GM12874 (cell line): ENCODE measurements at regions not wholly inside any gene's neighbourhood (a gene's known extent, or its start where the extent isn't known, plus 50 kb on each side); places are given as distances from the start of the nearest gene placed in this dataset.

Experiments
- TF ChIP-seq, protein P1 (sequence below): IDR thresholded peaks from 2 replicates; pipeline ENCODE4 v1.5.1; 2011; ENCODE audit warnings: low read depth, mild to moderate bottlenecking, control low read depth, low read length, moderate library complexity; ENCODE audit not compliant: insufficient read depth

DNA sequence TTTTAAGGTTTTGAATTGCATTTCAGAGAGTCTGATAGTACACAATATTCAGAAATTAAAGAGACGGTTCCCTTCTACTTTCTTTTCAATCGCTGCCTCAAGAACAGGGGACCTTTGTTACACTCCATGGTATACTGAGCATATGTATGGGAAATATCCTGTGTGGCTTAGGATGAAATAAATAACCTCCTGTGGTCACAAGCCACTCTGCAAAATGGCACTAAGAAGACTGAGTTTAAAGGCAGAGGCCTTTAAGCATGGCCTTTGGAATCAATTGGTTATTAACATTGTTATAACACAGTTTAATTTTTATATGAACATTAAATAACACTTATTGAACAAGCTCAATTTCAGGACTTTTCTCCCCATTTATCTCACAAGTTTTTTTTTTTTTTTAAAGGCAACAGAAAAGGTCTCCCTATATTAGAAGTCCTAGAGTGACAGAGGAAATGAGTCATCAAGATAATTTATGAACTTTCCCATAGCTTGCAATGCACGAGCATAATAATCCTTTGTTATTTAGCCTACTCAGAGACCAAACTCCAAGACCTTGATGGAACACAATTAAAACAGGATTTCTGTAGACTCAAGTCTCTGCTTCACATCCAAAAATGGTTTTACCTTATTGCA is 341.9 kb downstream of the TMEM167A start:
- TF ChIP-seq, protein P1, sequence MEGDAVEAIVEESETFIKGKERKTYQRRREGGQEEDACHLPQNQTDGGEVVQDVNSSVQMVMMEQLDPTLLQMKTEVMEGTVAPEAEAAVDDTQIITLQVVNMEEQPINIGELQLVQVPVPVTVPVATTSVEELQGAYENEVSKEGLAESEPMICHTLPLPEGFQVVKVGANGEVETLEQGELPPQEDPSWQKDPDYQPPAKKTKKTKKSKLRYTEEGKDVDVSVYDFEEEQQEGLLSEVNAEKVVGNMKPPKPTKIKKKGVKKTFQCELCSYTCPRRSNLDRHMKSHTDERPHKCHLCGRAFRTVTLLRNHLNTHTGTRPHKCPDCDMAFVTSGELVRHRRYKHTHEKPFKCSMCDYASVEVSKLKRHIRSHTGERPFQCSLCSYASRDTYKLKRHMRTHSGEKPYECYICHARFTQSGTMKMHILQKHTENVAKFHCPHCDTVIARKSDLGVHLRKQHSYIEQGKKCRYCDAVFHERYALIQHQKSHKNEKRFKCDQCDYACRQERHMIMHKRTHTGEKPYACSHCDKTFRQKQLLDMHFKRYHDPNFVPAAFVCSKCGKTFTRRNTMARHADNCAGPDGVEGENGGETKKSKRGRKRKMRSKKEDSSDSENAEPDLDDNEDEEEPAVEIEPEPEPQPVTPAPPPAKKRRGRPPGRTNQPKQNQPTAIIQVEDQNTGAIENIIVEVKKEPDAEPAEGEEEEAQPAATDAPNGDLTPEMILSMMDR = no peak

DNA sequence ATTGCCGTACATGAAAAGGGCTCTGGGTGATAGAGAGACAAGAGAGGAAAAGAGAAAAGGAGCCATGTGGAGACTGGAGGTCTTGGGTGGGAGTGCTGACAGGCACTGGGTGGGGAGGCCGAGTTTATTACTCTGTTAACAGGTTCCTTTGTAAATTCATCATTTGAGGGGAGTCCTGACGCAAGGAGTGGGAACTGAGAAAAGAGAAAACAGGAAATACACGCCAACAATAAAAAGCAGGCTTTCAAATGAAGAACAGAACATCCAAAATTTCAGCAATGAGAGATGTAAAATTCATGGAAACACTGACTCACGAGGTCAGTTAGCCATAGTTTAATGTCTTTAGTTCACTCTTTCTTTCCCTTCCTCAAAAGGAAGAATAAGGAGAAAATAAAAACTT is 342.8 kb downstream of the TMEM167A start:
- TF ChIP-seq, protein P1 = no peak

DNA sequence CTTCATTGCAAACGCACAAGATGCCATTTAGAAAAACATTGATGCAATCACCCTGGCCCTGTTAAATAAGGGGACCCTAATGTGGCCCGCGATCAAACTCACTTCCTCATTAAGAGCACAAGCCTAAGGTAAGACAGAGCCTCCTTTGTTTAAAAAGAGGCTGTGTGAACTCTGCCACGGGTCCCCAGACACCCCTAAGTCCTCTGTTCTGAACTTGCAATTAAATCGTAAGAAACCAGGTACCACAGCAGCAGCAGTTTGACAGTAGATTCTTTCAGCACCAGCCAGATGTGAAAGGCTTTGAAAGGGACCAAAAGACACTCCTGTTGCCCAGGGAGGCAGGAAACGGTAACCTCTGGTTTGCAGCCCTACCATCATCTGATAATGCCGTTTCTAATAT is 346.3 kb downstream of the TMEM167A start:
- TF ChIP-seq, protein P1 = no peak

DNA sequence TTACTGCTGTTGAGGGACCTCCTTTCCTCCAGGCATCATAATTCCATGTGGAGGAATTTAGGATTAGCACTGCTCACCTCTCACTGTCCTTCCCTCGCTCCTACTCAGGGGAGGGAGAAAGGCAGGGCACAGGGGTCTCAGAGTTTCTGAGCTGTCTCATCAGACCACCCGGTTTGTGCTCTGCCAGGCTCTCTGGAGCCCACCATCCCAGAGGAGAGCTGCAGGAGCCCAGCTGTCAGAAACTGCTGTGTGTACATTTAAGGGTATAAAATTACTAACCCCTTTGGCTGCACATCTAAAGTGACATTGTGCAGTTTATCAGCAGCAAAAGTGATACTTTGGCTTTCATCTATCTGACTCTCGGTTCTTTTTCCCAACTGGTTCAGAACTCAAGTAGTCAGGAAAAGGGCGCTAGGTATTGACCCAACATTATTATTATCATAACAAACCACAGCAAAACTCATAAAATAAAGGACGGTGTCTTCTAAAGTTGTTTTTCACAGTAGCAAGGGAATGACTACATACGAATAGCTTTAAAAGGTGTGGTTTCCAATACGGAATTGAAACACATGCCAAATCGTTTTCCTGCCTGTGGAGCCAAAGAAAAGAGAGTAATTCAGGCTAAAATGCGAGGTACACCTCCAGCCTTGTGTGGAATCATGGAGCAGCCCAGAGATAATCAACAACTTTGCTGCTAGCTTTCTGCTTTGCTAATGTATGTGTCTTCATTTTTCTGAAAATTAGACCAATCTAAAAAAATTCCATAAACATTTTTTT is 348.1 kb downstream of the TMEM167A start:
- TF ChIP-seq, protein P1 = no peak

DNA sequence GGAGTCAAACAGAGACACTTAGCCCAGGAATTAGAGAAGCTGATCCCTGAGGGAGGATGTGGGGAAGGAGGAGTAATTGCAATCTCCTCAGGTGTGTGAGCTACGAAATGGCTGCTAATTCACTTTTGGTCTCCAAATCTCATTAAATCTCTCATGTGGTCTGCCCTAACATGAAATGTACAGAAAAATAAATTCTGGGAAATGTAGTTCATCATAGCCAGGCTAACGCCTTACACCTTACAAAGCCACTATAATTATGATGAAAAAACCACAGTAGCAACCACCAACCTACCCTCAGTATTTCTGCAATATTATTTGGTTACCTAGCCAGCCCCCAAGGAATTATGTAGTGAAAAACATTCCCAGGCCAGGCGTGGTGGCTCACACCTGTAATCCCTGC is 354.0 kb downstream of the TMEM167A start:
- TF ChIP-seq, protein P1 = no peak

DNA sequence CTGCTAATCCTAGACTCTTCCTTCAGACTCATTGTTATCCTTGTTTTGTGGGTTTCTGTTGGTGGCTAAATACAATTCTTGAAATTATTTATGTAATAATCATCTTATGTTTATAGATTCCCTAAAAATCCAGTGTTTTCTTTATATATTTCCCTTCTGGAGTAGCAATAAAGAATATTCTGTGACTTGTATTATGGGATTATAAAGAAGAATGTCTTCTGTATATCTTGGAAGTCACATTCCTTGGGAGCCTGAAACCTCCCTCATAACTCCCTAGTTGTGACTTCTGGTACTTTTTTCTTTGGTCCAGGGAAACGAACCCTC is 356.1 kb downstream of the TMEM167A start:
- TF ChIP-seq, protein P1 = no peak

DNA sequence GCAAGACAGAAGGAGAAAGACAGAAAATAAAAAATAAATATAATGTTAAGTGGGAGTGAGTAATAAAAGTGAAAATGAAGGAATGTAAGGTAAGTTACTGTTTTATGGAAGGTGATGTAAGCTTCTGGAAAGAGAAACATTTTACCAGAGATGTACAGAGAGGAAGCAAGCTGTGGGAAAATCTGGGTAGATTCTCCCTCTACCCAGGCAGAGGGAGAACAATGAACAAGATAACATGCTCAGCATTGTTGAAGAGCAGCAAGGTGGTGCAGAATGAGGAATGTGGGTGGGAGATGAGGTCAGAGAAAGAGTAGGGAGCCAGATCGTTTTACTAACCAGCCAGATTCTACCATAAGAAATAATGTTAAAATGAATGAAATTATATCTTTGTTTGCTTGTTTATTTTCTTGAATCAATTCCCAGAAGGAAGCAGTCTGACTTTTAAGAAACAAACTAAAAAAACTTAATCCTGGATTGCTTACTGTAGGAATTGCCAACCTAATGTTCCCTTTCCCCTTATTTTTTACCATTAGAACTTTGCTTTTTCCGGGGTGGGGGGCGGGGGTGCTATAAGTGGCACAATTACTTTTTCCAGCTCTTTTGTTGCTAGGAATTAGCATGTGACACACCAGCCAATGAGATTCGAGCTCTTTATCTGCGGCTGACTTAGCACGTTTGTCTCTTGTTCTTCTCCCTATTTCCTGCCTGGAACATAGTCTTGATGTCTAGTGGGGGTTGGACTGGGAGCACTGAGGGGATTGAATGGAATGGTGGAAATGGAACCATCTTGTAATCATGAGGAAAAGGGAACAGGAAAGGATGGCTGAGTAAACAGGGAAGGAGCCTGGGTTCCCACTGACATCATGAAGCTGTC is 356.7 kb downstream of the TMEM167A start:
- TF ChIP-seq, protein P1 = no peak
